DOHH2 (cell line): ENCODE measurements at regions not wholly inside any gene's neighbourhood (a gene's known extent, or its start where the extent isn't known, plus 50 kb on each side); places are given as distances from the start of the nearest gene placed in this dataset.

ENCODE experiments used
- EZH2phosphoT487 ChIP-seq: fragments of 200-600 bp; sonication (generic); IDR thresholded peaks from 2 replicates; pipeline ENCODE4 v1.6.1; 2017; ENCODE audit warnings: borderline replicate concordance, mild to moderate bottlenecking, antibody characterized with exemption, low read length, moderate library complexity, mixed read lengths
- TF ChIP-seq, protein P1 (sequence below): fragments of 200-600 bp; sonication (generic); IDR thresholded peaks from one replicate; pipeline ENCODE4 v1.5.1; 2014; ENCODE audit warnings: antibody characterized with exemption, mild to moderate bottlenecking, low read depth, low read length; ENCODE audit not compliant: poor library complexity, severe bottlenecking

DNA sequence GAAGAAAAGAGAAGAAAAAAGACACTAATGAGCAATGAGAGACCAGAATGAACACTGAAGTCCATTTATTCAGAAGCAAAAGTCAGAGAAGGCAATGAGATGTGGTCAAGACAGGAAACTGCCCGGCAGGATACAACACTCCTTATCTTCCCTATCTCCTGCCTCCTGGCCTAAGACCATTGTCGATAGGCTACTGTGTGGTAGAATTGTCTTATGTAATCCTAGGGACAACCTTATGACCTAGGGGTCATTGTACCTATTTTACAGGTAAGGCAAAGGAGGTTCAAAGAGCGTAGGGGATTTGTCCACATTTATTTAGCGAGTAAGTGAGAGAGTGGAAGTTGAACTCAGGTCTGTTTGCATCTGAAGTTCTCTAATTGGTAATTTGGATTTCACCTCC, 63.0 kb upstream of the PTPN3 start:
- TF ChIP-seq, protein P1, sequence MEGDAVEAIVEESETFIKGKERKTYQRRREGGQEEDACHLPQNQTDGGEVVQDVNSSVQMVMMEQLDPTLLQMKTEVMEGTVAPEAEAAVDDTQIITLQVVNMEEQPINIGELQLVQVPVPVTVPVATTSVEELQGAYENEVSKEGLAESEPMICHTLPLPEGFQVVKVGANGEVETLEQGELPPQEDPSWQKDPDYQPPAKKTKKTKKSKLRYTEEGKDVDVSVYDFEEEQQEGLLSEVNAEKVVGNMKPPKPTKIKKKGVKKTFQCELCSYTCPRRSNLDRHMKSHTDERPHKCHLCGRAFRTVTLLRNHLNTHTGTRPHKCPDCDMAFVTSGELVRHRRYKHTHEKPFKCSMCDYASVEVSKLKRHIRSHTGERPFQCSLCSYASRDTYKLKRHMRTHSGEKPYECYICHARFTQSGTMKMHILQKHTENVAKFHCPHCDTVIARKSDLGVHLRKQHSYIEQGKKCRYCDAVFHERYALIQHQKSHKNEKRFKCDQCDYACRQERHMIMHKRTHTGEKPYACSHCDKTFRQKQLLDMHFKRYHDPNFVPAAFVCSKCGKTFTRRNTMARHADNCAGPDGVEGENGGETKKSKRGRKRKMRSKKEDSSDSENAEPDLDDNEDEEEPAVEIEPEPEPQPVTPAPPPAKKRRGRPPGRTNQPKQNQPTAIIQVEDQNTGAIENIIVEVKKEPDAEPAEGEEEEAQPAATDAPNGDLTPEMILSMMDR, result no peak
- TF ChIP-seq EZH2phosphoT487, result no peak
